Right lobe of liver (tissue), 4 donors: ENCODE measurements at regions not wholly inside any gene's neighbourhood (a gene's known extent, or its start where the extent isn't known, plus 50 kb on each side); places are given as distances from the start of the nearest gene placed in this dataset.

Experiments
- POLR2A ChIP-seq: fragments of 450-650 bp; IDR thresholded peaks from one replicate; pipeline ENCODE4 v1.6.1; 2017; ENCODE audit warnings: antibody characterized with exemption, mild to moderate bottlenecking
- TF ChIP-seq, protein P1 (sequence below), 4 donors: fragments of 200-600 bp in 3 of 4; fragments of 450-650 bp in 1 of 4; IDR thresholded peaks; one replicate each; pipeline versions ENCODE4 v1.5.1 to v1.8.0; 2016 to 2022; ENCODE audit warnings: antibody characterized with exemption in 4 of 4, mild to moderate bottlenecking in 2 of 4
- donor health status: DM: no; HTN: no; CAD: no.
- donor health status: DM: no; HTN: no; CAD: no.
- donor health status: DM: no; HTN: yes; CAD: no.

- TF ChIP-seq, protein P1, sequence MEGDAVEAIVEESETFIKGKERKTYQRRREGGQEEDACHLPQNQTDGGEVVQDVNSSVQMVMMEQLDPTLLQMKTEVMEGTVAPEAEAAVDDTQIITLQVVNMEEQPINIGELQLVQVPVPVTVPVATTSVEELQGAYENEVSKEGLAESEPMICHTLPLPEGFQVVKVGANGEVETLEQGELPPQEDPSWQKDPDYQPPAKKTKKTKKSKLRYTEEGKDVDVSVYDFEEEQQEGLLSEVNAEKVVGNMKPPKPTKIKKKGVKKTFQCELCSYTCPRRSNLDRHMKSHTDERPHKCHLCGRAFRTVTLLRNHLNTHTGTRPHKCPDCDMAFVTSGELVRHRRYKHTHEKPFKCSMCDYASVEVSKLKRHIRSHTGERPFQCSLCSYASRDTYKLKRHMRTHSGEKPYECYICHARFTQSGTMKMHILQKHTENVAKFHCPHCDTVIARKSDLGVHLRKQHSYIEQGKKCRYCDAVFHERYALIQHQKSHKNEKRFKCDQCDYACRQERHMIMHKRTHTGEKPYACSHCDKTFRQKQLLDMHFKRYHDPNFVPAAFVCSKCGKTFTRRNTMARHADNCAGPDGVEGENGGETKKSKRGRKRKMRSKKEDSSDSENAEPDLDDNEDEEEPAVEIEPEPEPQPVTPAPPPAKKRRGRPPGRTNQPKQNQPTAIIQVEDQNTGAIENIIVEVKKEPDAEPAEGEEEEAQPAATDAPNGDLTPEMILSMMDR (IDR thresholded peaks at IDR 0.05), result no peak
- no peak for TF ChIP-seq POLR2A
Measured at GRCh38 chr14:26143057-26143456, 454.8 kb downstream of the NOVA1 start.
